ENCODE measurements at regions not wholly inside any gene's neighbourhood (a gene's known extent, or its start where the extent isn't known, plus 50 kb on each side); places are given as distances from the start of the nearest gene placed in this dataset.

DNA sequence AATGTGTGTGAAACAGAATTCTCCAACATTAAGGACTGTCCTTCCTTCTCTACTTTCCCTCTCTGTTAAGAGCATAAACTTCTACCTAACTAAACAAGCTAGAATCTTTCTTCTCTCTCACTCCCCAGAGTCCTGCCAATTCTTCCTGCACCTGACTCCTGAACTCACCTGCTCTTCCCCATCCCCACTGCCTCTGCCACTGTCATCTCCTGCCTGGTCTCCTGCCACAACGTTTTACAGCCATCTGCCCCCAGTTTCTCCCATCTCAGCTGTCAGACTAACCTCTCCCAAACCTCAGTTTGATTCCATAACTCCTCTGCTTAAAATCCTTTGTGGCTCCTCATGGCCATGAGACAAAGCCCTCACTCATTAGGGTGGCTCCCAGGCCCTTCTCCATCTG is 119.8 kb upstream of the FOXN2 start:
- DNase-seq = no peak
- Histone ChIP-seq H3K9me3 (no peaks in the 10 kb centered on the region), H3K27me3 (replicated peaks; ENCODE audit: control insufficient read depth, insufficient read depth, low read length) (no peaks in the 10 kb centered on the region), H3K4me3 (ENCODE audit: low read depth, low read length) (no peak overlapping the region), H3K4me1 (no peaks in the 10 kb centered on the region), H3K36me3 (ENCODE audit: control insufficient read depth, insufficient read depth, low read length) (no peaks in the 10 kb centered on the region)
- Mint-ChIP-seq H3K4me3 (ENCODE audit: unreplicated experiment) (no peak overlapping the region), H3K27ac (ENCODE audit: unreplicated experiment) (no peak overlapping the region), H3K9me3 (ENCODE audit: unreplicated experiment) (no peaks in the 10 kb centered on the region), H3K27me3 (ENCODE audit: insufficient read depth, unreplicated experiment) (no peaks in the 10 kb centered on the region), H3K36me3 (ENCODE audit: insufficient read depth, unreplicated experiment) (no peaks in the 10 kb centered on the region), H3K4me1 (ENCODE audit: low read depth, unreplicated experiment) (no peaks in the 10 kb centered on the region)
- CTCF ChIA-PET = no interaction called here
- intact Hi-C loops (cut with micrococcal nuclease; ENCODE audit: unreplicated experiment) = no loop called here
- TF ChIP-seq, protein P1, sequence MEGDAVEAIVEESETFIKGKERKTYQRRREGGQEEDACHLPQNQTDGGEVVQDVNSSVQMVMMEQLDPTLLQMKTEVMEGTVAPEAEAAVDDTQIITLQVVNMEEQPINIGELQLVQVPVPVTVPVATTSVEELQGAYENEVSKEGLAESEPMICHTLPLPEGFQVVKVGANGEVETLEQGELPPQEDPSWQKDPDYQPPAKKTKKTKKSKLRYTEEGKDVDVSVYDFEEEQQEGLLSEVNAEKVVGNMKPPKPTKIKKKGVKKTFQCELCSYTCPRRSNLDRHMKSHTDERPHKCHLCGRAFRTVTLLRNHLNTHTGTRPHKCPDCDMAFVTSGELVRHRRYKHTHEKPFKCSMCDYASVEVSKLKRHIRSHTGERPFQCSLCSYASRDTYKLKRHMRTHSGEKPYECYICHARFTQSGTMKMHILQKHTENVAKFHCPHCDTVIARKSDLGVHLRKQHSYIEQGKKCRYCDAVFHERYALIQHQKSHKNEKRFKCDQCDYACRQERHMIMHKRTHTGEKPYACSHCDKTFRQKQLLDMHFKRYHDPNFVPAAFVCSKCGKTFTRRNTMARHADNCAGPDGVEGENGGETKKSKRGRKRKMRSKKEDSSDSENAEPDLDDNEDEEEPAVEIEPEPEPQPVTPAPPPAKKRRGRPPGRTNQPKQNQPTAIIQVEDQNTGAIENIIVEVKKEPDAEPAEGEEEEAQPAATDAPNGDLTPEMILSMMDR (IDR thresholded peaks at IDR 0.05; ENCODE audit: insufficient read depth in 1 of 2, low read depth in 1 of 2, low read length in 1 of 2, severe bottlenecking in 1 of 2, unreplicated experiment in 1 of 2) = no peak
- BruUV-seq (replicated peaks) = no TSS peak
- POLR2A ChIA-PET = no interaction called here

DNA sequence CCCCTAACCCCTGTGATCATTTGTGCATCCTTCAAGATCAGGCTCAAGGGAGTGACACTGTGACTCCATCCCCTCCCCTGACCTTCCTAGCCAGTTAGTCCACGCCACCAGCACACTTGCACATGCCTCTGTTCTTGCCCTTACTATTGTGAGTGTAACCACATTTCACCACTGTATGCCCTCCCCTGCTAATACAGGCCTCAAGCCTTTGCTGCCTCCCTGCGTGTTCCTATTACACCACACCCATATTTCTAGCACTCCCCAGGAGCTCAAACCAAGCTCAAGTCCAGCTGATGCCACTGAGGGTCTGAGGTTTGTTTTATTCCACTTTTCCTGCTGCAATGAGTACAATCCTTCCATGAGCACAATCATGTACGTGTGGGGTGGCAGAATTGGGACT is 119.3 kb upstream of the FOXN2 start:
- intact Hi-C loops (cut with micrococcal nuclease; ENCODE audit: unreplicated experiment) = no loop called here
- no TSS peak for BruUV-seq (replicated peaks)
- DNase-seq = no peak
- TF ChIP-seq, protein P1 (IDR thresholded peaks at IDR 0.05; ENCODE audit: insufficient read depth in 1 of 2, low read depth in 1 of 2, low read length in 1 of 2, severe bottlenecking in 1 of 2, unreplicated experiment in 1 of 2) = no peak
- Histone ChIP-seq H3K27me3 (replicated peaks; ENCODE audit: control insufficient read depth, insufficient read depth, low read length) (no peaks in the 10 kb centered on the region), H3K9me3 (no peaks in the 10 kb centered on the region), H3K4me1 (no peaks in the 10 kb centered on the region), H3K4me3 (ENCODE audit: low read depth, low read length) (no peak overlapping the region), H3K36me3 (ENCODE audit: control insufficient read depth, insufficient read depth, low read length) (no peaks in the 10 kb centered on the region)
- CTCF ChIA-PET = no interaction called here
- no peaks in the 10 kb centered on the region for H3K27me3 Mint-ChIP-seq (ENCODE audit: insufficient read depth, unreplicated experiment)
- no peak overlapping the region for H3K27ac Mint-ChIP-seq (ENCODE audit: unreplicated experiment)
- no peaks in the 10 kb centered on the region for H3K4me1 Mint-ChIP-seq (ENCODE audit: low read depth, unreplicated experiment)
- no peaks in the 10 kb centered on the region for H3K9me3 Mint-ChIP-seq (ENCODE audit: unreplicated experiment)
- H3K4me3 Mint-ChIP-seq (ENCODE audit: unreplicated experiment) = no peak overlapping the region
- no peaks in the 10 kb centered on the region for H3K36me3 Mint-ChIP-seq (ENCODE audit: insufficient read depth, unreplicated experiment)
- POLR2A ChIA-PET = no interaction called here

DNA sequence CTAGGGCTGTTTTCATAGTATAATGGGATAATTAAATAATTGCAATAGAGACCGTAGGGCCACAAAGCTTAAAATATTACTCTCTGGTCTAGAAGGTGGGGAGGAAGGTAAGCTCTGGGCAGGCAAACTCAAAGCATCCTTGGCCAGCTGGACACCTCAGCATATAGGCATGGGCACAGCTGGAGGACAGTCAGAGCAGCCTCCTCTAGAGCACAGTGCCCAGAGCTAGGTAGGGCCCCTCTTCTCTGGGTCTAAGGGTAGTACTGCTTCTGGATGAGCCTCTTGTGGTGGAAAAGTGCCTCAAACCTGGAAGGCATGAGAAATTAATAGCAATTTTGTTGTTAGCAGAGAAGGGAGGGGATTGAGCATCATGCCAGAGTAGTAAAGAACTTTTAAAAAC is 116.9 kb upstream of the FOXN2 start:
- H3K4me3 ChIP-seq (ENCODE audit: low read depth, low read length) = no peak overlapping the region
- TF ChIP-seq, protein P1 (IDR thresholded peaks at IDR 0.05; ENCODE audit: insufficient read depth in 1 of 2, low read depth in 1 of 2, low read length in 1 of 2, severe bottlenecking in 1 of 2, unreplicated experiment in 1 of 2) = no peak
- Mint-ChIP-seq H3K4me1 (ENCODE audit: low read depth, unreplicated experiment) (no peaks in the 10 kb centered on the region), H3K9me3 (ENCODE audit: unreplicated experiment) (no peaks in the 10 kb centered on the region), H3K36me3 (ENCODE audit: insufficient read depth, unreplicated experiment) (no peaks in the 10 kb centered on the region), H3K27me3 (ENCODE audit: insufficient read depth, unreplicated experiment) (no peaks in the 10 kb centered on the region), H3K4me3 (ENCODE audit: unreplicated experiment) (no peak overlapping the region), H3K27ac (ENCODE audit: unreplicated experiment) (no peak overlapping the region)
- H3K9me3 ChIP-seq = no peaks in the 10 kb centered on the region
- no TSS peak for BruUV-seq (replicated peaks)
- no peak for DNase-seq
- H3K27me3 ChIP-seq (replicated peaks; ENCODE audit: control insufficient read depth, insufficient read depth, low read length) = no peaks in the 10 kb centered on the region
- H3K4me1 ChIP-seq = no peaks in the 10 kb centered on the region
- H3K36me3 ChIP-seq (ENCODE audit: control insufficient read depth, insufficient read depth, low read length) = no peaks in the 10 kb centered on the region
- ChIA-PET POLR2A (no interaction called here), CTCF (no interaction called here)
- intact Hi-C loops (cut with micrococcal nuclease; ENCODE audit: unreplicated experiment) = no loop called here

All from Caco-2 (cell line).